ENCODE measurements at regions not wholly inside any gene's neighbourhood (a gene's known extent, or its start where the extent isn't known, plus 50 kb on each side); places are given as distances from the start of the nearest gene placed in this dataset.

GRCh38 chr2:57558312-57558711, 488.3 kb upstream of the VRK2 start:
- WGBS (ENCODE audit: low lambda C conversion rate): 21% methylated on average over 5 of the region's 5 CpGs
- Histone ChIP-seq H3K79me2 (ENCODE audit: insufficient read depth) (no peaks in the 10 kb centered on the region), H3K4me3 (ENCODE audit: low read depth in 2 of 2, low read length in 1 of 2) (no peak overlapping the region), H3K9ac (no peak overlapping the region), H3F3A (replicated peaks; ENCODE audit: insufficient read depth) (no peaks in the 10 kb centered on the region), H3K4me1 (ENCODE audit: control insufficient read depth in 1 of 2, insufficient read depth in 2 of 2, low read depth in 1 of 2, low read length in 1 of 2) (no peaks in the 10 kb centered on the region), H3K4me2 (no peak overlapping the region), H3K27me3 (ENCODE audit: insufficient read depth) (peaks cover 5% of the 10 kb centered on the region; the same call in 1 of the 2 replicates), H3K27ac (ENCODE audit: low read depth in 2 of 2, low read length in 1 of 2) (no peak overlapping the region), H3K9me2 (no peaks in the 10 kb centered on the region), H4K20me1 (ENCODE audit: insufficient read depth) (no peaks in the 10 kb centered on the region), H3K36me3 (replicated peaks in 1 of 2; ENCODE audit: control insufficient read depth in 1 of 2, insufficient read depth in 2 of 2, low read length in 1 of 2) (no peaks in the 10 kb centered on the region), H3K9me3 (no peaks in the 10 kb centered on the region), H2AFZ (ENCODE audit: low read depth) (no peak overlapping the region)
- CTCF ChIA-PET: no interaction called here
- TF ChIP-seq REST (IDR thresholded peaks at IDR 0.05; ENCODE audit: low read depth, low read length): no peak
- TF ChIP-seq MXI1 (IDR thresholded peaks at IDR 0.05; ENCODE audit: low read depth, low read length): no peak
- no peak for TF ChIP-seq EZH2phosphoT487 (IDR thresholded peaks at IDR 0.05; ENCODE audit: borderline replicate concordance, low read depth)
- TF ChIP-seq SIN3A (IDR thresholded peaks at IDR 0.05; ENCODE audit: borderline replicate concordance, low read depth, low read length): no peak
- TF ChIP-seq CHD2 (IDR thresholded peaks at IDR 0.05; ENCODE audit: low read length, partially characterized antibody): no peak
- no peak for TF ChIP-seq GABPA (IDR thresholded peaks at IDR 0.05; ENCODE audit: low read depth)
- TF ChIP-seq PBX3 (IDR thresholded peaks at IDR 0.05): no peak
- no peak for DNase-seq
- POLR2A ChIA-PET: no interaction called here

GRCh38 chr2:57562495-57562894, 484.1 kb upstream of the VRK2 start:
- ChIA-PET CTCF (interaction anchor here (1.3 kb wide), 1 partner anchor 13 kb away, joined by 3 read pairs; no protein-coding TSS in a partner anchor), POLR2A (no interaction called here)
- 0% methylated on average over 1 of the region's 1 CpG for WGBS (ENCODE audit: low lambda C conversion rate)
- Histone ChIP-seq H3F3A (replicated peaks; ENCODE audit: insufficient read depth) (no peaks in the 10 kb centered on the region), H2AFZ (ENCODE audit: low read depth) (no peak overlapping the region), H4K20me1 (ENCODE audit: insufficient read depth) (no peaks in the 10 kb centered on the region), H3K27me3 (ENCODE audit: insufficient read depth) (peaks cover 7% of the 10 kb centered on the region; the same call in 1 of the 2 replicates), H3K36me3 (replicated peaks in 1 of 2; ENCODE audit: control insufficient read depth in 1 of 2, insufficient read depth in 2 of 2, low read length in 1 of 2) (no peaks in the 10 kb centered on the region), H3K4me3 (ENCODE audit: low read depth in 2 of 2, low read length in 1 of 2) (no peak overlapping the region), H3K27ac (ENCODE audit: low read depth in 2 of 2, low read length in 1 of 2) (no peak overlapping the region), H3K4me1 (ENCODE audit: control insufficient read depth in 1 of 2, insufficient read depth in 2 of 2, low read depth in 1 of 2, low read length in 1 of 2) (no peaks in the 10 kb centered on the region), H3K79me2 (ENCODE audit: insufficient read depth) (no peaks in the 10 kb centered on the region), H3K9me2 (no peaks in the 10 kb centered on the region), H3K9ac (no peak overlapping the region), H3K4me2 (no peak overlapping the region), H3K9me3 (no peaks in the 10 kb centered on the region)
- no peak for DNase-seq
- no peak for TF ChIP-seq USF2 (IDR thresholded peaks at IDR 0.05; ENCODE audit: borderline replicate concordance, low read depth, low read length)
- TF ChIP-seq FOXM1 (IDR thresholded peaks at IDR 0.05; ENCODE audit: low read depth): no peak
- TF ChIP-seq ELF1 (IDR thresholded peaks at IDR 0.05): no peak
- TF ChIP-seq USF1 (IDR thresholded peaks at IDR 0.05; ENCODE audit: borderline replicate concordance, low read depth): no peak
- TF ChIP-seq RXRA (IDR thresholded peaks at IDR 0.05; ENCODE audit: borderline replicate concordance, low read depth): no peak
- no peak for TF ChIP-seq EP300 (IDR thresholded peaks at IDR 0.05; ENCODE audit: borderline replicate concordance in 1 of 2, low read depth in 1 of 2, low read length in 1 of 2)
- TF ChIP-seq TEAD4 (IDR thresholded peaks at IDR 0.05; ENCODE audit: borderline replicate concordance, insufficient read depth): no peak
- TF ChIP-seq RFX5 (IDR thresholded peaks at IDR 0.05; ENCODE audit: low read length): no peak
- TF ChIP-seq RCOR1 (IDR thresholded peaks at IDR 0.05; ENCODE audit: low read length): no peak
- no peak for TF ChIP-seq CTCF (IDR thresholded peaks at IDR 0.05)
- no peak for TF ChIP-seq TAF1 (IDR thresholded peaks at IDR 0.05; ENCODE audit: borderline replicate concordance, low read depth, low read length)
- TF ChIP-seq JUND (IDR thresholded peaks at IDR 0.05): no peak
- TF ChIP-seq TCF12 (IDR thresholded peaks at IDR 0.05): no peak
